ELR (cell line): ENCODE measurements at regions not wholly inside any gene's neighbourhood (a gene's known extent, or its start where the extent isn't known, plus 50 kb on each side); places are given as distances from the start of the nearest gene placed in this dataset.

Experiments
- DNase-seq: peaks from one replicate; pipeline ENCODE4 v3.0.0-alpha.2; 2015; ENCODE audit warnings: low read depth

DNA sequence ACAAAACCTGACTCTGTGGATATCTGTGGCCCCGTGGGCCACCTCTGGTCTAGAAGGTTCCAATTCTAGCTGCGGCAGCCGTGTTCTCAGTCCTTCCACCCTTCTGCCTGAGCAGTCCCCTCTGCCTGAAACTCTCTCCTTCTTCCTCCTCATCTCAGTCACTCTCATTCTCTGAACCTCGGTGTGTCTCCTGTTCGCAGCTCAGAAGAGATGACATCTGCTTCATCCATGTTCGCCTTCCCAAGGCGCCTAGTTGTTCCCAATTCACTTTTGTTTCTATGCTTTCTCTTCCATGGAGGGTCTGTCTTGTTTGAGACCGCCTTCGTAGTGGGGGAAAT is 95.5 kb downstream of the CEBPB start:
- peak; percentile 46 for DNase-seq

DNA sequence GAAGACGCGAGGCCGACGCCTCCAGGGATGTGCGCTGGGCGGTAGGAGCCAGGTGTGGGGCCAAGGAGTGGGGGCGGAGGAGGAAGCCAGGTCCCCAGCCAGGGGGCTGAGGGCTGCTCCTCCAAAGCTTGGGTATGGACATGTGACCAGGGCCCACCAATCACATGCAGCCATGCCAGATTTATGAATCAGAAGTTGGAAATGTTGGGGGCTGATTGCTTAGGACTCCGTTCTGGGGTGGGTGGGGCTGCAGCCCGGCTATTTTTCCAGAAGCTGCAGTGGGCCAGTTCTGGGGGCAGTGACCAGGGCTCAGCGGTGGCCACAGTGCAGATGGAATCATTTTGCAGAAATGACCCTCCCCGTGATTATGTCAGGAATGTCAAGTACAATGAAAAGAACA is 96.0 kb downstream of the CEBPB start:
- DNase-seq: peak; percentile 95

DNA sequence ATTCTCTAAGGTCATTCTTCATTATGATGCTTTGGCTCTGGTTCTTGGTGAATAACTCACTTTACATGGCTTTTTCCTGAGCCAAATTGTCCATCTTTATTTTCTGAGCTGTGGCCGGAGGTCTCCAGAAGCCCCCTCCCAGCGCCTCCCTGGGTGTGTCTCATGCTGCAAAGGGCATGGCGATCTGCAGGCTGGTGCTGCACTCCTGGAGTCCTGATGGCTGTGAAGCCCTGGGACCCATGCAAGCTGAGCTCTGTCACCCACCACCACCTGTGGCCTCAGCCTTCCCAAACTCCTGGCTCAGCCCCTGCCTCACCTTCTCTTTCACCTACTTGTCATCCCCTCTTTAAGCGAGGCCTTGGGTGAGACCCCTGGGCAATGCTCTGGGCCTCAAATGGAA is 96.9 kb downstream of the CEBPB start:
- no peak for DNase-seq

DNA sequence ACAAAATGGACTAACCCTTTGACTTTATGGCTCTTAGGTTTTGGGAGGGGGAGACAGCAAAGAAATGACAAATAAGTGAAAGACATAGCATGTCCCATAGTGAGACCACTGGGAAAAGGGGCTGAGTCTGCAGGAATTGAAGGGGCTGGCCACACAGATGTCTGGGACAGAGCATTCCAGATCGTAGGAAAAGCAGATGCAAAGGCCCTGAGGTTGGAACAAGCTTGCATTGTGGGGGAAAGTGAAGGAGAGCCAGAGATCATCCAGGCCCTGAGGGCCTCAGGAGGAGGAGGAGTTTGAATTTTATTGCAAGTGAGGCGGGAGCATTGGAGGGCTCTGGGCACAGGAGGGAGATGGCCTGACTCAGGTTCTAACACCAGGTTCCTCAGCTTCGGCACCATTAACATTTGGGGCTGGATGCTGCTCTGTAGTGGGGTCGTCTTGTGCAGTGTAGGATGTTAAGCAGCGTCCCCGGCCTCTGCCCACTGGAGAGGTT is 97.5 kb downstream of the CEBPB start:
- no peak for DNase-seq

DNA sequence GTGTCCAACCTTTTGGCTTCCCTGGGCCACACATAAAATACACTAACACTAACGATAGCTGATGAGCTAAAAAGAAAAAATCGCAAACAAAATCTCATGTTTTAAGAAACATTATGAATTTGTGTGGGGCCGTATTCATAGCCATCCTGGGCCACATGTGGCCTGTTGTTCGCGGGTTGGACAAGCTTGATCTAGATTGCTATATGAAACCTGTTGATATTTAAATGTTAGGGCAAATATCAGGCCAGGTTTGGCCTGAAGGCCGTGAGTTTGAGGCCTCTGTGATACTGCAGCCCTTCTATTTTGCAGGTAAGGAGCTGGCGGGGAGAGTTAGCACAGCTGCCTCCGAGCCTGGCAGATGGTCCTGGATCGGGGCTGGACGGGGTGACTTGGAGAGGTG is 99.0 kb downstream of the CEBPB start:
- no peak for DNase-seq

DNA sequence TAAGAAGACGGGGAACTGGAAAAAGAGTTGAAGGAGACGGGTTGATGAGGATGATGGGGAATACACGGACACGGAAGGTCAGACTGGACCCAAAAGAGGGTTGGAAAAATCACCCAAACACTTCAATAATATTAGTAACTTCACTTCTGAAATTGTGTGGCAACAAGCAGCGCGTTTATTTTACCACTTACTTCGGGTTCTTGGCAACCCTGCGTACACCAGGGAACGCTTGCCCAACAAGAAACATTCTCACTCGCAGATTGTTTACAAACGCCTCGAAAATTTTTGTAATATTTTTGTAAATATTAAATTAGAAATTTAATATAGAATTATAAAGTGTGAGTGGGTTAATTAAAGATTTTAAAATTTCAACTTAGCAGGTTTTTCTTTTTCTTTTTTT is 99.5 kb downstream of the CEBPB start:
- no peak for DNase-seq

DNA sequence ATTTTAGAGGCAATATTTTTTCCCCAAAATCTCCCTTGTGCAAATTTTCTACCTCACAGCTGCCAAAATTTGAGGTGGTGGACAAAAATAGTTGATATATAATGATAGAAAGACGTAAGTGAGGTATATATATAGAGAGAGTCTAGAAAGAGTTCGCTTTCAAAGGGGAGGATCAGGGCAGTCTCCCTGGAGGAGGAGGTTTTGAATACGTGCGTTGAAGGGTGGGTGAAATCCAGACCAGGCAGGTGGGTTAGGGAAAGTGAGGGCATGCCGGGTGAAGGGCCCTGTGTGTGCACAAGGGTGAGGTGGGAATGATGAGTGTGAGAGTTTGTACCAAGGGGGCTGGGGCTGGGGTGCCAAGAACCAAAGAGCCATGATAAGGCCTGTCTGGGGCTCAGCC is 100.2 kb downstream of the CEBPB start:
- no peak for DNase-seq

DNA sequence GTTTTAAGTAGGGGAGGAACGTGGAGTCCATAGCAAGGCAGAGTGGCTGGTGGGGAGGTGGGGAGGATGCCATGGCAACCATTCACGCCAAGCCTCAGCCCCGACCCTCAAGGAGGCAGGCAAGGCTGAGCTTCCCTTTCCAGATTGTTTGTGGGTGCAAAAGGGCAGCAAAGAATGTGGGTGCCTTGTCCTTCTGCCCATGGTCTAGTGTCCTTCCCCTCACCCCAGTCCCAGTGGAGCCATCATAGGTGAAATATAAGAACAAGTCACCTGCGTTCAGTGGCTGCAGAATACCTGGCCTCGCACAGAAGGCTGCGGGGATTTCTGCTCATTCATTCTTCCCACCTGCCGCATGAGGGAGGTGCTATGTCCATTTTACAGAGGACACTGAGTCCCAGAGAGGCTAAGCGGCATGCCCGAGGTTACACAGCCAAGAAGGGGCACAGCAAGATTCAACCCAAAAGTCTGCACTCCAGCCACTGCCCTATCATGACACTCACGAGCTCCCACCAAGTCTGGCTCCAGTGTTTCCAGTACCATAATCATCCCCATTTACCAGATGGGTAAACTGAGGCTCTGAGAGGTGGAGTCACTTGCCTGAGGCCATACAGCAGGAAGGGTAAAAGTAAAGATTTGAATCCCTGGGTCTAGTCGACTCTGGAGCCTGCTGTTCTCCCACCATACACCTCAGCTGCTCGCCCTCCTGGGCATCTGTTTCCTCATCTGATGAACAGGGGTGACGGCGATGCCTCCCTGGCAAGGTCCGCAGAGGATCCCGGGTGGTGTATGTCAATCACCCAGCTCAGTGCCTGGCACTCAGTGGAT is 100.8 kb downstream of the CEBPB start:
- no peak for DNase-seq

DNA sequence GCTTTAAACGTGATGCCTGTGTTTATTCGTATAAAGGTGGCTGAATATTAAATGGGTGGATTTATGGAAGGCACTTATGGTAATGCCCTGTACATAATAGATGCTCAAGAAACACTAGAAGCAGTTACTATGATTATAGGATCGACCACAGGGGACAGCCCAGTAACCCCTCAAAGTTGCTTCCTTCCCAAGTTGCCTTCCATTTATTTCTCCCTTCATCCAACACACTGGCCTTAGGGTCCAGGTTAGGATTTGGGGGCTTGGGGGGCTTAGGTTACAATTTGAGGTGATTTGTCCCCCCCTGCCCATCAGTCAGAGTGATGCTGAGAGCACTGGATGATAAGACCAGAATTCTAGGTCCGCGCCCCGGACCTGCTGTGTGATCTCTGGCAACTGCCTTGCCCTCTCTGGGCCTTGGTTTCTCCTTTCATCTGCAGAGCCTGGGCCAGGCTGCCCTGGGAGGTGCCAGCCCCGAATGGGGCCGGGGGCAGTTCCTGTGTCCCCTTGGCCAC is 101.5 kb downstream of the CEBPB start:
- no peak for DNase-seq

DNA sequence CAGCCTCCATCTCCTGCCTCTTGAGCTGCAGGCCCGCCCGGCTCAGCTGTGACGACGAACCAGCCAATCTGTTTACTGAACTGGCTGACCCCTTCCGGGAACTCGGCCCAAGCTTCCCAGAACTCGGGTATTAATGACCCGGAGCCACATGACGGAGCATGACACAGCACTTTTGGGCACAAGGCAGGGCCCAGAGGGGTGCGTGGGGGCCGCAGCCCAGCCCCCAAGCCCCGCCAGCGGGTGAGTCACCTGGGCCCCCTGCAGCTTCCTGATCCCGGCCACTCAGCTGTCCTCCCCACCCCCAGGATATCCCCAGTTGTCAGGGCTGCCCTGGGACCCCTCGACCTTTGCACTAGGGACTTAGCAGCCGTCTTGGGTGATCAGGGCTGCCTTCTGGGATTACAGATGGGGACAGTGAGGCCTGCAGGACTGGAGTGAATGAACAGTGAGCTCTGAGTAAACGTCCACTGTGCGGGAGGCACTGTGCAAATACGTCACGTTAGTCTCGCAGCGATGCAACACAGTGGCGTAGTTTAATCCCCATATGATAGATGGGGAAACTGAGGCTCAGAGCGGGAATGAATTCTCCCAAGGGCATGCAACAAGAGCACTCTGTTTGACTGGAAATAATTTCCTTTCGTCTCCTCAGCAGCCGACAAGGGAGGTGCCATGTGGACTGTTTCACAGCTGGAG is 102.1 kb downstream of the CEBPB start:
- DNase-seq: peak; percentile 97

DNA sequence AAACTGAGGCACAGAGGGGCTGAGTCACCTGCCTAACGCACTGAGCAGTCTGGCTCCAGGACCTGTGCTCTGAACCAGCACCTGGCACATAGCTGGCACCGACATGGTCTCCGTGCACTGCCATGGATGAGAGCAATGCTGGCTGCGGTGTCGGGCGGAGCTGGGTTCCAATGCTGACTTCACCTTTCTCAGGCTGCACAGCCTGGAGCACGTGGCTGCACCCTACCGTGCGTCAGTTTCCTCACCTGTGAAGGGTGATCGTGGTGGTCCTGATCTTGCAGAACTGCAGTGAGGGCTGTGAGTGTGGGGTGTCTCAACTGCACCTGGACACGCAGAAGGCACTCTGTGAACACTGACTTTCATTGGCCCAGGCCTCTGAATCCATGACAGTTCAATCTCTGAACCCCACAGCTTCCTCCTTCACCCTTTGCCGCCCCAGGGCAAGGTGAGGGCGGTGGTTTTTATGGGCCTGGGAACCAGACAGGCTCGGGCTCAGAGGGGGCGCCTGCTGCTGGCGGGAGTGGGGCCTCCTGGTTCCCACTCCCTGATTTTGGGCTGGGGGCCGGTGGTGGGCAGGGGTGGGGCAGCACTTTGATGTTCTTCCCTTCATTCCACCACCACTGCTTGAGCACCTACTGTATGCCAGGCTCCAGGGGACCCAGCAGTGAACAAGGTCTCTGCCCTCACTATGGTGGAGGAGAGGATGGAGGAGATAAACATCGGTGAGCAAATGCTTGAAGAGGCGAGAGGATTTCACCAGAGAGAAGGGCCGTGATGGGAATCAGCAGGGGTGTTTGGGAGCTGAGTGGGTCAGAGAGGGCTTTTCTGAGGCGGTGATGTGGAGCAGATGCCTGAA is 102.9 kb downstream of the CEBPB start:
- no peak for DNase-seq

DNA sequence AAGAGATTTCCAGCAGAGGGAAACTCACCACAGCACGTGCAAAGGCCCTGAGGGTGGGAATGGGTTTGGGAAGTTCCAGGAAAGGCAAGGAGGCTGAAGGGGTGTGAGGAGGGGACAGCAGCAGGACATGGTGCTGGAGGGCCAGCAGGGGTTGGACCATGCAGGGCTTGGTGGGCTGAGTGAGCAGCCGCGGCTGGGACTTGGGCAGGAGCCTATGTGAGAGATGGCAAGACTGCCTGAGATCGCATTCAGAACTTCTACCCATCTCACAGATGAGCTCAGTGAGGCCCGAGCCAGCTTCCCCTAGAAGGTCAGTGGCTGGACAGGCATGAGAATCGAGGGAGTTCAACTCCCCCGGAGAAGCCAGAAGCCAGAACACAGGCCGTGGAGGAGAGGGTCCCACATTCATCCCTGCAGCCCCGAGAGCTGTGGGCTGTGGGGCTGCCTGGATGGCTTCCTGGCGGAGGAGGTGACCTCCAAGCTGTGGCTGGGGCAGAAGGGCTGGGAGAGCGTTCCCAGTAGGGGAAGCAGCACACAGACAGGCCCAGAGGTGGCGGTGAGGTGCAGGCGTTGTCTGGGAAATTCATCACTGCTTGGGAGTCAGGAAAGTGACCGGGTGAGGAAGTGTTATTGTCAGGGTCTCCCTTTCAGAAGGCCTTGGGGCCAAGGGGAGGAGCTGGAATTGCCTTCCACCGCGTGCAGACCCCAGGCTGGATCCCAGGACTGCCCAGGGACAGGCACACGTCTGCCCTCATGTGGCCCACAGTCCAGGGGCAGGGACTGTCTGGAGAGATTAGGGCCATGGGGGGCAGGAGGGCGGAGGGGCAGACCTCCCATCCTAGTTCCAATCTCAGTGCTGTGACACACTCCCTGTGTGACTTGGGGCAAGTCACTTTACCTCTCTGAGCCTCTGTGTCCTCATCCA is 103.8 kb downstream of the CEBPB start:
- no peak for DNase-seq

DNA sequence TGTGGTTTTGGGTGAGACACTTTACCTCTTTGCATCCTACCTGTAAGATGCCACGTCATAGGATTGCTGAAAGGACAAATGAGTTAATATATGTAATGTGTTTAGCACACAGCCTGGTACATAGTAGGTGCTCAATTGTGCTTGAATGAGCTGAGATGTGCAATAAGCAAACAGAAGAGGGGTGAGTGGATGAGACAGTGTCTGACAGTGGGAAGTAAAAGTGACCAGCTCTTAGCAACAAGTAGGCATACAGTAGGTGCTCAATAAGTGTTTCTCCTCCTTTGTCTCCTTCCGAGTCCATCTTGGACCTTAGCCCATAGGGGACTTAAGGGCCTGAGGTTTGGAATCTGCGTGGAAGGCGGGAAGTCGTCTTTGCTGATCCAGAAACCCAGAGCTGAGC is 104.7 kb downstream of the CEBPB start:
- no peak for DNase-seq

DNA sequence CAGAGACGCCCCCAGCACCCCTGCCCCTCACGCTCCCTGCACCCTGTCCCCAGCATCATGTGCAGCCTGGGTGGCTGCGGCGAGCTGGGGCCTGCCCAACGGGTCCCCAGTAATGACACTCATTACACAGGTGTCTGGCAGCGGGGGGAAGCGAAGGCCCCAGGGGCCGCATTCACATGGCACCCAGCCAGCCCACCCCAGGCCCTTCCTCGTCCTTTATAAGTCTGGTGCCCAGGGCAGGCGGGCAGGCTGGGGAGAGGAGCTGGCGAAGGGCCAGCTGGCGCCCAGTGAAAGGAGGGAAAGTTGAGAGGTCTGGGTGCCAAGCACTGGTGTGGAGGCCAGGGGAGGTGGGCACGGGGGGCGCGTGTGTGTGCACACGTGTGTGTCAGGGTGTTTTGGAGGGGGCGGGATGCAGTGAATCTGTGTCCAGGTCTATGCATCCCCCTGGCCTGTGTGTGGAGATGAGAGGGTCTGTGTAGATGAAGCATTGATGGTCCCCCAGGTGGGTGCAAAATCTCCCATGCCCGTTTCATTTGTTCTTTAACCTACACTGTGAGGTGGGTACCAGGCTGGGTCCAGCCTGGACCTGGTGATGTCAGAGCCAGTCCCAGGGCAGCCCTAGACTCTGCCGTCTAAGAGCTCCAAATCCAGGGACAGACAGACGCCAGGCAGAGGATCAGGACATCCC is 105.3 kb downstream of the CEBPB start:
- DNase-seq: no peak

DNA sequence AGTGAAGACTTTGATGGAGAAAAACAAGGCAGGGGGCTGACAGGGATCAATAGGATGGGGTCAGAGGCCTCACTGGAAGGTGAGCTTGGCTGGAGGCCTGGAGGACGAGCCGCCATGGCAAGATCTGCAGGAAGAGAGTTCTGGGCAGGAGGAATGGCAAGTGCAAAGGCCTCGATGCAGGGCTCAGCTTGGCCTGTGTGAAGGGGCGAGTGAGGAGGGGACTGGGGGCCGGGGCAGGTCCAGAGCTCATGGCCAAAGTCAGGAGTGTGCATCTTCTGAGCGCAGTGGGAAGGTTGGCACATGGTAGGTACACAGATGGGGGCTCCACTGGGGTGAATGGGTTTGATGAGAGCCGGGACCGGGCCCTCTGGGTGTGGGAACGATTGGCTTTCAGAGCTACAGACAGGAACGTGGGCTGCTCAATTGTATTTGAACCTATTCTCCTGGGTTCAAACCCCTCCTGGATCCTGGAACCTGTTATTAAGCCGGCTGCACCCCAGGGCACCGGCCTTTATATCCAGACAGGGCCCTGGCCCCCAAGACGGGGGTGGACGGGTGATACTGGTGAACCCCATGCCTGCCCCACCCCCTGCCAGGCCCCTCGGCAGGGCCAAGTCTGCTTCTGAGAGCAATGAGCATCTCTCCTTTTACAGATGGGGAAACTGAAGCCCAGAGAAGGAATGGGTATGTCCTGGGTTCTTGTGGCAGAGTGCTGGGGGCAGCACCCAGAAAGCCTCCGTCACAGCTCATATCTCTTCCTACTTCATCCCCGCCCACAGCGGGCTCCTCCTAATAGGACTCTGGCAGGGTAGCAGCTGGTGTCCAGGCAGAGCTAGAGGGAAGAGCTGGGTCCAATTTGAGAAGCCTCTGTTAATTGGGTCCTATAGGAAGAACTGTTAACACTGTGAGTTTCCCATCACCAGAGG is 106.1 kb downstream of the CEBPB start:
- no peak for DNase-seq

DNA sequence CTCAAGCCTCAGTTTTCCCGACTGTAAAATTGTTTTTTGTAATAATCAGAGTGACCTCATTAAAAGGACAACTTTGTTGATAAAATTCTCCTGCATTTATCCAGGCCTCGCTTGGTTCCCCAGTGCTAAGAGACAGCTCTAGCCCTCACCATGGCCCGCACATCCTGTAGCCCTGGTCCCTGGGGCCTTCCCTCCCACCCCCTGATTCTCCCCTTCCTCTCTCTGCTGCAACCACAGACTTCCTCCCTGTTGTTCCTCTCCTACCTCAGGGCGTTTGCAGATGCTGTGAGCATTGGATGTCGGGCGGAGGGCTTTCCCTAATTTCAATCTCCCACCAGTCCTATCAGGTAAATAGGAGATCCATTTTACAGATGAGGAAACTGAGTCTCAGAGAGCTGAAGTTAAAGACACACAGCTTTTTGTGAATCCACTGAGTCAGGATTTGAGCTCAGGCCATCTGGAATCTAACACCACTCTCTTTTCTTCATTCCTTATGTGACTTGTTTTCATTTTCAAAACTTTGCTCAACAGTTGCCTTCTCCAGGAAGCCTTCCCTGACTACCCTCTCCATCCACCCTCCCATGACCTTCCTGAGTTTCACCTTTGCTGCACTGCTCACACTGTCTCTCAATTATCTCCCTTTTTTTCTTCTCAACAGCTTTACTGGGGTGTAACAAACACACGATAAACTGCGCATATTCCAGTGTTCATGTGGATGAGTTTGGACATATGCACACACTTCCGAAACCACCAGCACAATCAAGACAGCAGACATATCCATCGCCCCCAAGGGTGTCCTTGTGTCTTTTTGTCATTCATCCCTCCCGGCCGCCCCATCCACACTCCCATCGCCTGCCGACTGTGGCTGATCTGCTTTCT is 107.1 kb downstream of the CEBPB start:
- no peak for DNase-seq

DNA sequence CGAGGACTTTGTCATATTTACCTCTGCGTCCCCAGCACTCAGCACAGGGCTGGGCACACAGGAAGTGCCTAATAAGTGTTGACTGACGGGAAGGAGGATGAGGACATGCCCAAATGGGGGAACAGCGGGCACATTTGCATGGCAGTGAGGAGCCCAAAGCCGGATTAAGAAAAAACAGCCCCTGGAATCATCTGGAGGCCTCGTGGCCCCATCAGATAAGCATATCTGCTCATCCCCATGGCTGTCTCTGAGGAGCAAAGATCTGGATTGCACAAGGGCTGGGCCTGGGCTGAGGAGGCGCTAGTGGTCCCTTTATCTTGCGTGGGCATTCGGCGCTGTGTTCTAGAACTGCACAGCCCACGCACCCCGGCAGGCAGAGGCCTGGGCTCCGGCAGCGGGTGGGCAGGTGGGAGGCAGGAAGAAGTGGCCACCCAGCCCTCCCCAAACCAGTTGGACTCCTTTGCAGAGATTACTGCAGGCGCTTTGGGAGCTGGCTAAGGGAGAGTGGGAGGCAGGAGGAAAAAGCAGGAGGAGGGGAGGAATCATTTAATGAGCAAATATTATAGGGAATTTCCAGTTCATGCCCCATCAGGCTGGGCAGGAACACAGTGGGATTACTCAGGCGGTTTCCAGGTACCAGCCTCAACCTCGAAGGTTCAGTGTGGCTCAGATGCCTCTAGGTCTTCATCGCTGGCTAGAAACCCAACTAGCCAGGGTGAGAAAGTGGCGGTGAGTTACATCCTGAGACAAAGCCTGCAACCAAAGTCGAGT is 108.1 kb downstream of the CEBPB start:
- no peak for DNase-seq

DNA sequence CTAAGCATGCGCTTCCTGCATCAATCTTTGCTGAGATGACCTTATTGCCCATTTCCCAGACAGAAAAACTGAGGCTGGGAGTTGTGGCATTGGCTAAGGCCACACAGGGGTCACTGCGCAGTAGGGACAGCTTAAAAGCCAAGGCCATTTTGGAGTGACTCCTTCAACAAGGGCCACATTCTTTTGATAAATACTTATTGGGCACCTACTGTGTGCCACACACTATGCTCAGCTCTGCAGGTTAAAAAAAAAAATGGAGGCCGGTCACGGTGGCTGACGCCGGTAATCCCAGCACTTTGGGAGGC is 108.6 kb downstream of the CEBPB start:
- no peak for DNase-seq
